ENCODE measurements at regions not wholly inside any gene's neighbourhood (a gene's known extent, or its start where the extent isn't known, plus 50 kb on each side); places are given as distances from the start of the nearest gene placed in this dataset.

DNA sequence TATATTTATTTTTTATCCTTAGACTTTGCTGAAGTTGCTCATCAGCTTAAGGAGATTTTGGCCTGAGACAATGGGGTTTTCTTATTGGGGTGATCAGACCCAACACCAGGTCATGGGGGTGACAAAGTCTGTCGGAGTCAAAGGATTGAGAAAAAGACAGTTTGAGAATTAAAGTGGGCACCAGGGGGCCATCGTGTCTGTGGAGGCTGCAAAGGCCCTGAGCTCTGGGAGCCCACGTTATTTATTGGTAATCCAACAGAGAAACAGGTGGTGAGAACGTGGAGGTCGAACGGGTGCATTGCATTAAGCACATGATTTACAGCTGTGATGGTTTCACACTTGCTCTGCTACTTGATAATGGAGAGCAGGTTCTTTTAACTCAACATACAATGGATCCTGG lies 102.5 kb upstream of the CDH10 start:
- Mint-ChIP-seq H3K36me3 (peaks cover 0 to 8% (median 0%) of the 10 kb centered on the region in 5 donors), H3K9me3 (peaks cover 0 to 23% (median 12%) of the 10 kb centered on the region in 11 donors), H3K4me1 (no peaks in the 10 kb centered on the region), H3K27me3 (no peaks in the 10 kb centered on the region), H3K27ac (no peak overlapping the region), H3K4me3 (no peak overlapping the region)
- H3K4me1 ChIP-seq (ENCODE audit: control insufficient read depth in 2 of 2, insufficient read depth in 2 of 2, low read length in 2 of 2): no peaks in the 10 kb centered on the region
- no peaks in the 10 kb centered on the region for H3K27me3 ChIP-seq (ENCODE audit: control insufficient read depth in 2 of 2, insufficient read depth in 2 of 2, low read length in 2 of 2)
- H3K4me3 ChIP-seq (ENCODE audit: low read length): no peak overlapping the region
- ChIA-PET CTCF (no interaction called here), POLR2A (no interaction called here)
- peaks cover 0 to 4% (median 0%) of the 10 kb centered on the region in 3 experiments for H3K9me3 ChIP-seq (ENCODE audit: control insufficient read depth in 2 of 3, low read length in 3 of 3)
- H3K36me3 ChIP-seq (ENCODE audit: control insufficient read depth in 2 of 3, insufficient read depth in 3 of 3, low read length in 3 of 3): no peaks in the 10 kb centered on the region
- intact Hi-C loops (cut with micrococcal nuclease): no loop called here
- ATAC-seq (no peak), DNase-seq (no peak)
- no peak overlapping the region for H3K27ac ChIP-seq (ENCODE audit: low read depth, low read length)

DNA sequence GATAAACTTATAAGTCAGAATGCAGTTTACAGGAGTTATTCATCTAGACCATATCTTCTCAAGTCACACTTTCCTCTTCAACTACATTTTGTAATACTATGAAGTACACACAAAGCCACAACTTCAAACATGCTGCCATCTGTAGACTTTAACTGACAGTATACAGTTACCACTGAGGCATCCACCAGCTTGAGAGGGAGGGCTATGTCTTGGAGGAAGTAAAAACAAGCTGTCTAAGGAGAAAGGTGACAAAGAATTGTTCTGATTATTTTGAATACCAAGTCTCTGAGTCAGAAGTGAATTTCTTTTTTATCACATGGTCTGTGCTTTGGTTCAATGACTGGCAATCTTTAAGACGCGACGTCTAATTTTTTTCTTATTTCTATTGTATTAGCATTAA lies 97.6 kb upstream of the CDH10 start:
- no peaks in the 10 kb centered on the region for H3K4me1 Mint-ChIP-seq
- ChIA-PET CTCF (no interaction called here), POLR2A (no interaction called here)
- Histone ChIP-seq H3K27me3 (ENCODE audit: control insufficient read depth in 2 of 2, insufficient read depth in 2 of 2, low read length in 2 of 2) (no peaks in the 10 kb centered on the region), H3K9me3 (ENCODE audit: control insufficient read depth in 2 of 3, low read length in 3 of 3) (no peaks in the 10 kb centered on the region), H3K4me1 (ENCODE audit: control insufficient read depth in 2 of 2, insufficient read depth in 2 of 2, low read length in 2 of 2) (no peaks in the 10 kb centered on the region), H3K36me3 (ENCODE audit: control insufficient read depth in 2 of 3, insufficient read depth in 3 of 3, low read length in 3 of 3) (no peaks in the 10 kb centered on the region), H3K4me3 (ENCODE audit: low read length) (no peak overlapping the region), H3K27ac (ENCODE audit: low read depth, low read length) (no peak overlapping the region)
- no peaks in the 10 kb centered on the region for H3K27me3 Mint-ChIP-seq
- intact Hi-C loops (cut with micrococcal nuclease): no loop called here
- peaks cover 4 to 45% (median 14%) of the 10 kb centered on the region in 11 donors for H3K9me3 Mint-ChIP-seq
- ATAC-seq (no peak), DNase-seq (no peak)
- no peak overlapping the region for H3K27ac Mint-ChIP-seq
- H3K4me3 Mint-ChIP-seq: no peak overlapping the region
- peaks cover 0 to 3% (median 0%) of the 10 kb centered on the region in 5 donors for H3K36me3 Mint-ChIP-seq

DNA sequence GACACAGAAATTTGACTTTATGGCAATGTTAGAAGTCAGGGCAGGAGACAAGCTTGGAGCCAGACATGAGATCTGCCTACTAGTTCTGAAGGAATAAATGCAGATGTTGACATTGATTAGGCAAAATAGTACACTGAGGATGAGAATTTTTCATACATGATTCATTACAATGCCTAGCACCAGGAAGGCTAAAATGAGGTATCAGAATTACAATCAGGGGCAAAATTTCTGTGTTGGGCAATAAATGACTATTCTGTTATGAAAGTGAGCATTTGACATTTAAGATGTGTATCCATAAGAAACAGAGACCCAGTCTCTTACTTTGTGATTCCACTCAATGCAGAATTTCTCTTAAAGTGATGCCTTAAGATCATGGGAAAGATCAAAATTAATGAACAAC lies 92.4 kb upstream of the CDH10 start:
- H3K27me3 Mint-ChIP-seq: no peaks in the 10 kb centered on the region
- Histone ChIP-seq H3K27me3 (ENCODE audit: control insufficient read depth in 2 of 2, insufficient read depth in 2 of 2, low read length in 2 of 2) (no peaks in the 10 kb centered on the region), H3K9me3 (ENCODE audit: control insufficient read depth in 2 of 3, low read length in 3 of 3) (no peaks in the 10 kb centered on the region), H3K36me3 (ENCODE audit: control insufficient read depth in 2 of 3, insufficient read depth in 3 of 3, low read length in 3 of 3) (no peaks in the 10 kb centered on the region), H3K4me1 (ENCODE audit: control insufficient read depth in 2 of 2, insufficient read depth in 2 of 2, low read length in 2 of 2) (no peaks in the 10 kb centered on the region), H3K4me3 (ENCODE audit: low read length) (no peak overlapping the region), H3K27ac (ENCODE audit: low read depth, low read length) (no peak overlapping the region)
- H3K27ac Mint-ChIP-seq: no peak overlapping the region
- ChIA-PET CTCF (no interaction called here), POLR2A (no interaction called here)
- DNase-seq: no peak
- no peak for ATAC-seq
- peaks cover 5 to 43% (median 13%) of the 10 kb centered on the region in 11 donors for H3K9me3 Mint-ChIP-seq
- no peak overlapping the region for H3K4me3 Mint-ChIP-seq
- H3K36me3 Mint-ChIP-seq: no peaks in the 10 kb centered on the region
- H3K4me1 Mint-ChIP-seq: no peaks in the 10 kb centered on the region
- intact Hi-C loops (cut with micrococcal nuclease): no loop called here

DNA sequence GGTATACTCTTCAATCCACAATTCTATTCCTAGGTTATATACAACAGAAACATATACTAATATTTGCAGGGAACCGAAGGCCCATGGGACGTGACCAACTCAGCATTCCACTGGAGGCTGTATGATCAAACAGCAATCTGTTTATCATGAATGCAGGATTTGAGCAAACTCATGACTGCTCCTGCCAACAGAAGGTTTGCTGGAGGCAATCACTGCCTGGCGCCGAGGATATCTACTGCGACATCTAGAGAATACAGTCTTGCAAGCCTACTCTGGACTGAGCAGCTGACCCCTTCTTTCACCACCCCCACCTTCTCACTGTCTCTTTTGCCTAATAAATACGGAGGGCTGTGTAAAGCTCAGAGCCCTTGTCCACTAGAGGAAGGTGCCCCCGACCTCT lies 90.5 kb upstream of the CDH10 start:
- DNase-seq (no peak), ATAC-seq (no peak)
- Histone ChIP-seq H3K36me3 (ENCODE audit: control insufficient read depth in 2 of 3, insufficient read depth in 3 of 3, low read length in 3 of 3) (no peaks in the 10 kb centered on the region), H3K27ac (ENCODE audit: low read depth, low read length) (no peak overlapping the region), H3K9me3 (ENCODE audit: control insufficient read depth in 2 of 3, low read length in 3 of 3) (no peaks in the 10 kb centered on the region), H3K27me3 (ENCODE audit: control insufficient read depth in 2 of 2, insufficient read depth in 2 of 2, low read length in 2 of 2) (no peaks in the 10 kb centered on the region), H3K4me3 (ENCODE audit: low read length) (no peak overlapping the region), H3K4me1 (ENCODE audit: control insufficient read depth in 2 of 2, insufficient read depth in 2 of 2, low read length in 2 of 2) (no peaks in the 10 kb centered on the region)
- POLR2A ChIA-PET: no interaction called here
- intact Hi-C loops (cut with micrococcal nuclease): no loop called here
- Mint-ChIP-seq H3K27me3 (no peaks in the 10 kb centered on the region), H3K4me1 (no peaks in the 10 kb centered on the region), H3K9me3 (peaks cover 5 to 35% (median 12%) of the 10 kb centered on the region in 11 donors), H3K27ac (no peak overlapping the region), H3K4me3 (no peak overlapping the region), H3K36me3 (no peaks in the 10 kb centered on the region)
- CTCF ChIA-PET: no interaction called here

DNA sequence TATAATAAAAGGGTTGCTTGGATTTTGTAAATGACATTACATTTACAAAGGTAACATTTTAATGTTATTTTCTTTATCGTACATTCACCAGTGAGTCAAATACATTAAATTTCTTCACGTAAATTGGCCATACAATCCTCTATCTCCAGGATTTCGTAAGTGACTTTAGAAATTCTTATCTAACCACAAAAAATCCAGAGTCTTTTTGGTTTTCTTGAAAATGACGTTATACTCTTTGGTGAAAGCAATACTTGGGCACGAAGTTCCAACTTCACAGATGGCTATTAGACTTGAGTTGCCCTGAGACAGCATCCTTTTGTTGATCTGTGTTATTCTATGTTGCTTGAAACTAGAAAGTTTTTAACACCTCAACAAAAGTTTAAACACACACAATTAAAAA lies 87.4 kb upstream of the CDH10 start:
- ATAC-seq (no peak), DNase-seq (no peak)
- Mint-ChIP-seq H3K4me1 (no peaks in the 10 kb centered on the region), H3K9me3 (peaks cover 4 to 36% (median 13%) of the 10 kb centered on the region in 11 donors), H3K36me3 (peaks cover 0 to 5% (median 0%) of the 10 kb centered on the region in 5 donors), H3K27me3 (no peaks in the 10 kb centered on the region), H3K27ac (no peak overlapping the region), H3K4me3 (no peak overlapping the region)
- ChIA-PET POLR2A (no interaction called here), CTCF (no interaction called here)
- Histone ChIP-seq H3K9me3 (ENCODE audit: control insufficient read depth in 2 of 3, low read length in 3 of 3) (peaks cover 0 to 4% (median 0%) of the 10 kb centered on the region in 3 experiments), H3K36me3 (ENCODE audit: control insufficient read depth in 2 of 3, insufficient read depth in 3 of 3, low read length in 3 of 3) (no peaks in the 10 kb centered on the region), H3K27me3 (ENCODE audit: control insufficient read depth in 2 of 2, insufficient read depth in 2 of 2, low read length in 2 of 2) (no peaks in the 10 kb centered on the region), H3K4me1 (ENCODE audit: control insufficient read depth in 2 of 2, insufficient read depth in 2 of 2, low read length in 2 of 2) (no peaks in the 10 kb centered on the region), H3K4me3 (ENCODE audit: low read length) (no peak overlapping the region), H3K27ac (ENCODE audit: low read depth, low read length) (no peak overlapping the region)
- intact Hi-C loops (cut with micrococcal nuclease): no loop called here

DNA sequence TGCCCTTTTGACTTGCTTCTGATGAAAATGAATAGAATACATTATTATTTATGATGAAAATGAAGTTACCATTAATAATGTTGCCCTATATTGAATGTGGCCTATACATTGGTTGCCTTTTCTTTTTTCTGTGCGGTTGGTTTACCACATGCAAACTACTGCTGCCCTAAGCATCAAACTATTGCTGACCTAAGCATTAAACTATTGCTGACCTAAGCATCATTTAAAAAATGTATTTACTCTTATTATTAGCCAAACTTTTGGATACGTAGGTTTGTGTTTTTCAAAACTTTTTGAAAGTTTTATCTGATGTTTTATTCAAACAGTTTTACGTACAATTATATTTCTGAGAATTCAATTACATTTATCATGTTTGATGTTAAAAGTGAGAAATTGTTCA lies 76.0 kb upstream of the CDH10 start:
- ChIA-PET CTCF (interaction anchor here (0.6 kb wide), 1 partner anchor 35 kb away, joined by 3 read pairs; no protein-coding TSS in a partner anchor), POLR2A (no interaction called here)
- H3K4me1 ChIP-seq (ENCODE audit: control insufficient read depth in 2 of 2, insufficient read depth in 2 of 2, low read length in 2 of 2): no peaks in the 10 kb centered on the region
- no peaks in the 10 kb centered on the region for H3K36me3 ChIP-seq (ENCODE audit: control insufficient read depth in 2 of 3, insufficient read depth in 3 of 3, low read length in 3 of 3)
- Mint-ChIP-seq H3K27me3 (no peaks in the 10 kb centered on the region), H3K36me3 (no peaks in the 10 kb centered on the region), H3K4me3 (no peak overlapping the region), H3K9me3 (peaks cover under 1 to 40% (median 11%) of the 10 kb centered on the region in 11 donors), H3K27ac (no peak overlapping the region), H3K4me1 (no peaks in the 10 kb centered on the region)
- ATAC-seq (no peak), DNase-seq (no peak)
- peaks cover 0 to 3% (median 0%) of the 10 kb centered on the region in 3 experiments for H3K9me3 ChIP-seq (ENCODE audit: control insufficient read depth in 2 of 3, low read length in 3 of 3)
- H3K27me3 ChIP-seq (ENCODE audit: control insufficient read depth in 2 of 2, insufficient read depth in 2 of 2, low read length in 2 of 2): no peaks in the 10 kb centered on the region
- intact Hi-C loops (cut with micrococcal nuclease): no loop called here
- no peak overlapping the region for H3K4me3 ChIP-seq (ENCODE audit: low read length)
- H3K27ac ChIP-seq (ENCODE audit: low read depth, low read length): no peak overlapping the region

DNA sequence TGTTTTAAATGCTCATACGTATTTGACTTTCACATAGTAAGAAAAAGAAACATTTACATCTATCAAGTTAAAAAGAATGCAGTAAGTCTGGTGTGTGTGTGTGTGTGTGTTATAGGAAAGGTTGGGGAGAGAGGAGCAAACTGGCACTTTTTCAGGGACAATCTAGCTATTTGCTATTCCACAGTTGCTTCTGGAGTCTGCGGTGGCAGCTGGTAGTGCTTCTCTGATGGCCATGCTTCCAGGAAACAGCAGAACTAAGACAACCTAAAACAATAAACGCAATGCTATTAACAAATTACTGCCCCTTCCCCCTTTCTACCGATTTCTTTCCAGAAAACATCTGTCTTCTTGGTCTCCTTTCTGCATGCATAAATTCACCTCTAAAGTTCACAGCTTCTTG lies 70.0 kb upstream of the CDH10 start:
- no peak overlapping the region for H3K27ac Mint-ChIP-seq
- no peaks in the 10 kb centered on the region for H3K4me1 ChIP-seq (ENCODE audit: control insufficient read depth in 2 of 2, insufficient read depth in 2 of 2, low read length in 2 of 2)
- no peaks in the 10 kb centered on the region for H3K36me3 ChIP-seq (ENCODE audit: control insufficient read depth in 2 of 3, insufficient read depth in 3 of 3, low read length in 3 of 3)
- no peak overlapping the region for H3K27ac ChIP-seq (ENCODE audit: low read depth, low read length)
- no peaks in the 10 kb centered on the region for H3K27me3 ChIP-seq (ENCODE audit: control insufficient read depth in 2 of 2, insufficient read depth in 2 of 2, low read length in 2 of 2)
- POLR2A ChIA-PET: no interaction called here
- no peaks in the 10 kb centered on the region for H3K4me1 Mint-ChIP-seq
- DNase-seq: no peak
- H3K4me3 Mint-ChIP-seq: no peak overlapping the region
- H3K4me3 ChIP-seq (ENCODE audit: low read length): no peak overlapping the region
- H3K9me3 Mint-ChIP-seq: peaks cover 2 to 24% (median 5%) of the 10 kb centered on the region in 11 donors
- no peak for ATAC-seq
- intact Hi-C loops (cut with micrococcal nuclease): no loop called here
- H3K27me3 Mint-ChIP-seq: no peaks in the 10 kb centered on the region
- no peaks in the 10 kb centered on the region for H3K9me3 ChIP-seq (ENCODE audit: control insufficient read depth in 2 of 3, low read length in 3 of 3)
- CTCF ChIA-PET: no interaction called here
- no peaks in the 10 kb centered on the region for H3K36me3 Mint-ChIP-seq

All from naive thymus-derived CD4-positive, alpha-beta T cell (primary cell).